ENCODE measurements at regions not wholly inside any gene's neighbourhood (a gene's known extent, or its start where the extent isn't known, plus 50 kb on each side); places are given as distances from the start of the nearest gene placed in this dataset.
"Not testable (repeated sequence)": the region's sequence is repeated elsewhere in the genome, so short reads cannot be mapped to it uniquely, and the experiment has no call there.

GRCh38 chr10:29001801-29002200 lies 287.1 kb upstream of the LYZL1 start:
- H3K36me3 Mint-ChIP-seq (ENCODE audit: low read depth) = no peaks in the 10 kb centered on the region

GRCh38 chr10:29003014-29003413 lies 285.9 kb upstream of the LYZL1 start:
- H3K36me3 Mint-ChIP-seq (ENCODE audit: low read depth) = not testable (repeated sequence)

More at GRCh38 chr10:29001801-29002200, 287.1 kb upstream of the LYZL1 start:
- Mint-ChIP-seq H3K27me3 (ENCODE audit: low read depth) (peaks cover 8% of the 10 kb centered on the region), H3K9me3 (peaks cover 3% of the 10 kb centered on the region), H3K4me3 (no peak overlapping the region), H3K27ac (no peak overlapping the region), H3K4me1 (peaks cover 3% of the 10 kb centered on the region)
- no peak for TF ChIP-seq CTCF (IDR thresholded peaks at IDR 0.05; ENCODE audit: unreplicated experiment in 3 of 3)

GRCh38 chr10:29005988-29006387 lies 282.9 kb upstream of the LYZL1 start:
- Mint-ChIP-seq H3K4me3 (no peak overlapping the region), H3K4me1 (peaks cover 13% of the 10 kb centered on the region), H3K27me3 (ENCODE audit: low read depth) (peaks cover 13% of the 10 kb centered on the region), H3K27ac (no peak overlapping the region), H3K9me3 (peaks cover 6% of the 10 kb centered on the region), H3K36me3 (ENCODE audit: low read depth) (no peaks in the 10 kb centered on the region)
- no peak for TF ChIP-seq CTCF (IDR thresholded peaks at IDR 0.05; ENCODE audit: unreplicated experiment in 3 of 3)

More at GRCh38 chr10:29003014-29003413, 285.9 kb upstream of the LYZL1 start:
- not testable (repeated sequence) for H3K9me3 Mint-ChIP-seq, H3K4me3 Mint-ChIP-seq, H3K27ac Mint-ChIP-seq, H3K4me1 Mint-ChIP-seq
- peaks cover 15% of the 10 kb centered on the region for H3K27me3 Mint-ChIP-seq (ENCODE audit: low read depth)

- Mint-ChIP-seq H3K4me3 (no peak overlapping the region), H3K4me1 (peaks cover 21% of the 10 kb centered on the region), H3K27me3 (ENCODE audit: low read depth) (peaks cover 12% of the 10 kb centered on the region), H3K27ac (peak overlapping the region; percentile 11 to 70 (median 66)), H3K9me3 (peaks cover 6% of the 10 kb centered on the region), H3K36me3 (ENCODE audit: low read depth) (no peaks in the 10 kb centered on the region)
- TF ChIP-seq CTCF (IDR thresholded peaks at IDR 0.05; ENCODE audit: unreplicated experiment in 3 of 3) = no peak
Measured at GRCh38 chr10:29007370-29007747, 281.5 kb upstream of the LYZL1 start.

- Mint-ChIP-seq H3K27ac (peak overlapping the region; percentile 11 to 70 (median 66)), H3K4me1 (peaks cover 21% of the 10 kb centered on the region), H3K36me3 (ENCODE audit: low read depth) (no peaks in the 10 kb centered on the region), H3K4me3 (no peak overlapping the region), H3K27me3 (ENCODE audit: low read depth) (peaks cover 9% of the 10 kb centered on the region), H3K9me3 (peaks cover 6% of the 10 kb centered on the region)
- TF ChIP-seq CTCF (IDR thresholded peaks at IDR 0.05; ENCODE audit: unreplicated experiment in 3 of 3) = no peak
Measured at GRCh38 chr10:29007748-29008610, 280.9 kb upstream of the LYZL1 start.

GRCh38 chr10:29009464-29009863 lies 279.4 kb upstream of the LYZL1 start:
- no peak overlapping the region for H3K4me3 Mint-ChIP-seq
- no peak for TF ChIP-seq CTCF (IDR thresholded peaks at IDR 0.05; ENCODE audit: unreplicated experiment in 3 of 3)
- peaks cover 21% of the 10 kb centered on the region for H3K4me1 Mint-ChIP-seq
- peak overlapping the region in 2 of 3 experiments; percentile 10 to 12 for H3K27ac Mint-ChIP-seq
- H3K36me3 Mint-ChIP-seq (ENCODE audit: low read depth) = no peaks in the 10 kb centered on the region
- H3K9me3 Mint-ChIP-seq = peaks cover 6% of the 10 kb centered on the region
- H3K27me3 Mint-ChIP-seq (ENCODE audit: low read depth) = peaks cover 9% of the 10 kb centered on the region

Data from nephron (organoid).